ENCODE measurements at regions not wholly inside any gene's neighbourhood (a gene's known extent, or its start where the extent isn't known, plus 50 kb on each side); places are given as distances from the start of the nearest gene placed in this dataset.

- no peak for TF ChIP-seq CTCF (IDR thresholded peaks at IDR 0.05; ENCODE audit: poor library complexity)
- no peak for TF ChIP-seq EZH2 (IDR thresholded peaks at IDR 0.05; ENCODE audit: borderline replicate concordance)
Observed at GRCh38 chr4:43822621-43823020, 626.0 kb downstream of the KCTD8 start.
